ENCODE measurements at regions not wholly inside any gene's neighbourhood (a gene's known extent, or its start where the extent isn't known, plus 50 kb on each side); places are given as distances from the start of the nearest gene placed in this dataset.

GRCh38 chr6:14274016-14274415, 156.4 kb downstream of the CD83 start:
- H2AFZ ChIP-seq, result no peak overlapping the region
- H4K20me1 ChIP-seq (replicated peaks; ENCODE audit: insufficient read depth), result no peaks in the 10 kb centered on the region

More at GRCh38 chr6:14274016-14274415, 156.4 kb downstream of the CD83 start:
- Histone ChIP-seq H3K4me1 (ENCODE audit: insufficient read depth) (peaks cover 16% of the 10 kb centered on the region), H3K4me2 (no peak overlapping the region), H3K79me2 (replicated peaks; ENCODE audit: insufficient read depth) (no peaks in the 10 kb centered on the region), H3K9me2 (ENCODE audit: insufficient read depth) (peaks cover 18% of the 10 kb centered on the region; the same call in 1 of the 2 replicates), H3K27ac (ENCODE audit: low read depth) (no peak overlapping the region), H3K4me3 (no peak overlapping the region), H3K36me3 (ENCODE audit: insufficient read depth) (no peaks in the 10 kb centered on the region; the same call in 1 of the 2 replicates), H3K27me3 (ENCODE audit: insufficient read depth) (peaks cover 10% of the 10 kb centered on the region; the same call in 1 of the 2 replicates), H3F3A (replicated peaks; ENCODE audit: low read depth) (no peaks in the 10 kb centered on the region)
- peaks cover 20% of the 10 kb centered on the region for H3K4me1 Mint-ChIP-seq
- DNase-seq (ENCODE audit: low spot score), result no peak
- H3K4me3 Mint-ChIP-seq, result no peak overlapping the region
- peaks cover 18% of the 10 kb centered on the region for H3K36me3 Mint-ChIP-seq (ENCODE audit: low read depth)
- no peak for ATAC-seq
- H3K27ac Mint-ChIP-seq, result no peak overlapping the region
- TF ChIP-seq ZNF462 (CRISPR knock-in tag; IDR thresholded peaks at IDR 0.05) (no peak), ZNF114 (CRISPR knock-in tag; IDR thresholded peaks at IDR 0.05) (no peak)
- H3K9me3 Mint-ChIP-seq, result peaks cover 18% of the 10 kb centered on the region
- peaks cover 27% of the 10 kb centered on the region for H3K27me3 Mint-ChIP-seq (ENCODE audit: insufficient read depth, low read depth, poor library complexity)
